LHCN-M2 (cell line): ENCODE measurements at regions not wholly inside any gene's neighbourhood (a gene's known extent, or its start where the extent isn't known, plus 50 kb on each side); places are given as distances from the start of the nearest gene placed in this dataset.
"Not testable (repeated sequence)": the region's sequence is repeated elsewhere in the genome, so short reads cannot be mapped to it uniquely, and the experiment has no call there.

Source experiments
- DNase-seq: peaks from one replicate; pipeline ENCODE4 v3.0.0-alpha.2; 2012; ENCODE audit warnings: low read depth

DNA sequence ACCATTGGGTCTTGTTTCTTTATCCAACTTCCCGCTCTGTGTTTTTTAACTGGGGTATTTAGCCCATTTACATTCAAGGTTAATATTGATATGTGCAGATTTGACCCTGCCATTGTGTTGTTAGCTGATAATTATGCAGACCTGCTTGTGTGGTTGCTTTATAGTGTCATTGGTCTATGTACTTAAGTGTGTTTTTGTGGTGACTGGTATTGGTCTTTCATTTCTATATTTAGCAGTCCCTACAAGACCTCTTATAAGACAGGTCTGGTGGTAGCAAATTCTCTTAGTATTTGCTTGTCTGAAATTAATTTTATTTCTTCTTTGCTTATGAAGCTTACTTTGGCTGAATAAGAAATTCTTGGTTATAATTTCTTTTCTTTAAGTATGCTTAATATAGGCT, 698.1 kb downstream of the DTWD2 start:
- no peak for DNase-seq

DNA sequence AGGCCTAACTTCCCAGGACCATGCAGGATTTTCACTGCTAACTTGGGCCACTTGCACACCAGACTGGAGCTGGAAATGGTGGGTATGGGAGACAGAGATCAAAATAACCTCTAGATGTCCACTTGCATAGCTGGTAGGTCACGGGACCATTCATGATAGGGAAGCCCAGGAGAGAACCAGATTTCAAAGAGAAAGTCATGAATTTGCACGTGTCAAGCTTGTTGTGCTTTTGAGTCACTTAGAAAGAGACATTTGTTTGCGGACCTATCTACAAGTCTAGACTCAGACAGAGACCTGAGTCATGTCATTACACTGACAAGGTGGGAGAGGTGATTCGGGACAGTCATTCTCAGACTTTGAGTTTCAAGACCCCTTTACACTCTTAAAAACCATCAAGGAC, 704.1 kb downstream of the DTWD2 start:
- DNase-seq, result not testable (repeated sequence)

DNA sequence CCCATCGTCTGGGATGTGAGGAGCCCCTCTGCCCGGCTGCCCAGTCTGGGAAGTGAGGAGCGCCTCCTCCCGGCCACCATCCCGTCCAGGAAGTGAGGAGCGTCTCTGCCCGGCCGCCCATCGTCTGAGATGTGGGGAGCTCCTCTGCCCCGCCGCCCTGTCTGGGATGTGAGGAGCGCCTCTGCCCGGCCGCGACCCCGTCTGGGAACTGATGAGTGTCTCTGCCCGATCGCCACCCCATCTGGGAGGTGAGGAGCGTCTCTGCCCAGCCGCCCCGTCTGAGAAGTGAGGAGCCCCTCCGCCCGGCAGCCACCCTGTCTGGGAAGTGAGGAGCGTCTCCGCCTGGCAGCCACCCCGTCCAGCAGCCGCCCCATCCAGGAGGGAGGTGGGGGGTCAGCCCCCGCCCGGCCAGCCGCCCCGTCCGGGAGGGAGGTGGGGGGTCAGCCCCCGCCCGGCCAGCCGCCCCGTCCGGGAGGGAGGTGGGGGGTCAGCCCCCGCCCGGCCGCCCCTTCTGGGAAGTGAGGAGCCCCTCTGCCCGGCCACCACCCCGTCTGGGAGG, 705.8 kb downstream of the DTWD2 start:
- DNase-seq, result not testable (repeated sequence)

DNA sequence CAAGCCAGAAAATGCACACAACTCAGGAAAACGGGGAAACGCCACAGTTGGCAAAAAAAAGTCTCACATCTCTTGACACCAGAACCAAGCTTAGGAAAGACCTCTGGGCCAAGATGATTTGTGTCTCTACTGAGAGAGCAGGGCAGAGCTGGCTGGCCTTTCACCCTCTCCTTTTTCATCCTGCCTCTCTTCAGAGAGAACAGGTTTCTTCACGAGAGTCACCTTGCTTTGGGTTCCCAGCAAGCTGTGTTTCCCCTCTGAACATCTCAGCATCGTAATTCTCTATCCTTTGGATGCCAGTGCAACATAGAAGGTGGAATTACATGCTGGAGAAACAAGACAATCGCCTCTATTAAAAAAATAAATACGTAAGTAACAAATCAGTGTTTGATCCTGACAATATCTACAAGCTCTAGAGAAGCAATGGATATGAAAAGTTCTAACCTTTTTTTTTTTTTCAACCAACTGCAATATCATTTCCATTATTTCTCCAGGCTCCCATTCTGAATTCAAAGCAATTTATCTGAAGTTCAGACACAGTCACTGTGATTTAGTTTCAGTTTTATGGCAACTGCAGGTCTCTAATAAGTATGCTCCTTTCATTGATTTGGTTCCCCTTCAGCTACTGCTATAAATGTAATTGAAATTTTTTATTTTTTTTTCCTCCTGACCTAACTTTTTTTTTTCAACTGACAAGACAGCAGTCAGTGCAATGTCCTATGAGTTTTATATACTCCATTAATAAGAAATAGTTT, 708.6 kb downstream of the DTWD2 start:
- no peak for DNase-seq

DNA sequence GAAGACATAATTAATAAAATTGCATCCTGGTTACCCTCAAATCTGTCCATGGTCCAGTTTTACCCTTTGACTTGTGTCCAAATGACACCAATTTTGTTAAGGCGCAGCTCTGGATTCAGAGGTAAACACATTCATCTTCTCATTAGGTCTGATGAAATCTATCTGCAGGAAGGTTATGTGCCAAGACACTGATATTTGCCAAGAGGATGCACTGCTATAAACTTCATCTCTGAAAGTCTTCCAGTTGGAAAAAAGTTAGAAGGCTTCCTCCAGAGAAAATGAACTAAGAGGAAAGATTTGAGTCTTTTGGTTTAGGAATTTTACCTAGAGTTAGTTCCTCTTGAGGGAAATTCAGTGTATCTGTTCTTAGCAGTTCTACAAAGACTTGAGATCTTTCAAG, 717.8 kb downstream of the DTWD2 start:
- DNase-seq, result no peak

DNA sequence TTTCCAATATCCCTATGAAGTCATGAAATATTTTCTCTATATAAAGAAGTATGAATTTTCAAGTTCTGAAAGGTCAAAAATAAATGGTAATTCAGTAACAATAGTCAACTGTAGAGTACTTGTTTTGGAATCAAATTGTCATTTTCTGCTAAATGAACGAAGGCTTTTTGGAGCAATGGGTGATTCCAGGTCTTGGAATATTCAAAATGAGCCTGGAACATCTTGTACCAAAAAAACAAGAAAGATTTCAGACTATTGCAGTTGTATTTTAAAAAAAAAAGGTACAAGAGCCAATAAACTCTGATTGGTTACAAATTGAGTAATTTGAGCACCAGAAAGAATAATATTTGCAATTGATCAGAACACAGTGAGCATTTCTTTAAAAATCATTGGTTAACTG, 730.1 kb downstream of the DTWD2 start:
- no peak for DNase-seq

DNA sequence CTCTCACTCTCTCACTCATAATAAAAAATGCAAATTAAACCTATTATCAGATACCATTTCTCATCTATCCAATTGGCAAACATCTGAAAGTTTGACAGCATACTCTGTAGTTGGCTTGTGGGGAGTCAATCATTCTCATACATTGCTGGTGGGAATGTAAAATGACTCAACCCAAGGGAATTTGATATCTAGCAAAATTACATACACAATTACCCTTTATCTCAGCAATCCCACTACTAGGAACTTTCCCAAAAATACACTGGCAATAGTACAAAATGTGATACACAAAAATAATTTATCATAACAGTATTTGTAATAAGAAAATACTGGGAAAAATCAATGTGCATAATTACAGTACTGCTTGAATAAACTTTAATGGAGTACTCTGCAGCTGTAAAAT, 731.3 kb downstream of the DTWD2 start:
- DNase-seq, result no peak

DNA sequence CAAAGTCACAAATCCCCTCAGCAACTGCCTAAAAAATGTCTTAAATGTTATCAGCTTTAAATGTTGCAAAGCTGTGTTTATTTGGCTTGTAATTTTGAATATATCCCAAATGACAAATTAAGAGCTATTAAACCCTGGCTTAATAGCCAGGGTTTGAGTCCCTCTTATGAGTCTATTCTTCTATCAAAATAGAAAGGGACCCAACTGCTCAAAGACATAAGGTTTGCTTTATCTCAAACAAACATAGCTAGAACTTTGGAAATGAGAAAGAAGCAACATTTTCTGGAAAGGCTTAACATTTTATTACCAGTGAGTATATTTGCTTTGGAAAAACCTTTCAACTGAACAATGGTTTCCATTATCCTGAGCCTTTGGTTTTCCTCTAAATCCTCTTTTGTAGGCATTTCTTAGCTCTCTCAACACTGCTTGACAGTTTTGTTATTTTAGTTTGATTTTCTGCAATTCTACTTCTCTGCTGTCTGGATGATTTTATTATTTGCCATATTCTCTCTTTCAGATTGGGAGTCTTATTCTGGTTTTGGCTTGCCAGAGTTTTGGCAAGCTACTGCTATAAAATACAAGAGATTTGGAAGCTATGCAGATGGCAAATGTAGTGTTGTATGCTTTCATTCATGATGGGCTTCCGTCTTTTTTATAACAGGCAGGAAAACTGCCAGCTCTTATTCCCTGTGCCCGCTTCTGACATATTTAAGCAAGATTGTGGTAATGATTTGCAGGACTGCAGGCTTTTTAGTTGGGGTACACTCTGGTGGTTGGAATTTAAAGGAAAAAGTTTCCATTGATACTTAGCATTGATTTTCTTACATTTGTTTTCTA, 734.9 kb downstream of the DTWD2 start:
- no peak for DNase-seq

DNA sequence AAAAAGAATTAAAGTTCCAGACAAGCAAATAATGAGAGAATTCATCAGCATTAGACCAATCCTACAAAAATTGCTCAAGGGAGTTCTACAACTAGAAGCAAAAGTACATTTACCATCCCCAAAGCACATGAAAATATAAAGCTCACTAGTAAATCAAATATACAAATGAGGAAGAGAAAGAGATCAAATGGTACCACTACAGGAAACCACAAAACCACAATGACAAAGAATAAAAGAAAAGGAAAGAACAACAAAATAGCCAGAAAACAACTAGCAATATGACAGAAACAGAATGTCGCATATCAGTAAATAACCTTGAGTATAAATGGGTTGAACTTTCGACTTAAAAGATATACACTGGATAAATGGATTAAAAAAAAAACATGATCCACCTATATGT, 739.0 kb downstream of the DTWD2 start:
- DNase-seq, result no peak

DNA sequence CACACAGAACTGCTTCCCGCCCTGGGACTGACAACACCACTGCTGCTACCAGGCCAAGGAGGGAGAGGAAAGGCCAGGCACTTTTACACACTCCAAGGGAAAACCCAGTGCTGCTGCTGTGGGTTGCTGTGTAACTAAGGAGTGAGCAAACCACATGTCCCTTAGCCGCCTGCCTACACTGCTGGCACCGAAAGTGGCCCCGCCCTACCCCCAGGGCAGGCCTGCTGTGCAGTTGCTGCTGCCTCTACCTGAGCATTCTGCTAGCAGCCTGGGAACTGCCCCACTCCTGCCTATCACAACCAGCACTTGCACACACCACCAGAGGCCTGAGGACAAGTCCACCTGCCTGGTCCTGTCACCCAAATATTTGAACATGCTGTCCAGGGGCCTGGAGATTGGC, 740.9 kb downstream of the DTWD2 start:
- no peak for DNase-seq

DNA sequence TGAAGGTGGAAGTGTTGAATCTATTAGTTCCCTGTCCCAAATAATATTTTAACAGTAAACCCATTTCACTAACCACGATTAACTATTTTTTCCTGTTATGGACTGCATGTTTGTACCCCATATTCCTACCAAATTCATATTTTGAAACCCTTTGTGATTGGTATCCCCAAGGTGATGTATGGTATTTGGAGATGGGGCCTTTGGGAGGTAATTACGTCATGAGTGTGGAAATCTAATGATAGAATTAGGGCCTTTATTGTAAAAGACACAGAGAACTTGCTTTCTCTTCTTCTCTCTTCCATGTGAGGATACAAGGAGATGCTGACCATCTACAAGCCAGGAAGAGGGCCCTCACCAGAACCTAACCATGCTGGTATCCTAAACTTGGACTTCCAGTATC, 744.7 kb downstream of the DTWD2 start:
- no peak for DNase-seq

DNA sequence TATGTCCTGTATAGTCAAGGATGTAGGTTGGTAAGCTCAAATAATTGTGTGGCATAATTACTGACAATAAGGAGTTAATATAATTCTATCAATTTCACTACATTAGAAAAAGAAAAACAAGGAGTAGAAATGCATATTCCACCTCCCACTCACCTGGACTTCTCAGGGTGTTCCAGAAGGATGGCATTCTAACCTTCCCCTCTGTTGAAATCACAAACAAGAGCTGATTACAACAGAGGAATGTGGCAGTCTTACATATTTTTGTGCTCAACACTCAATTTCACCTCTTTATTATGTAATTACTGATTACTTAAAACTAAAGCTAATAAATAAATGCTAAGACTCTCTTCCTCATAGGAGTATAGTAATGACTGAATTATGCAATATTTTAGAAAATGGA, 745.3 kb downstream of the DTWD2 start:
- no peak for DNase-seq

DNA sequence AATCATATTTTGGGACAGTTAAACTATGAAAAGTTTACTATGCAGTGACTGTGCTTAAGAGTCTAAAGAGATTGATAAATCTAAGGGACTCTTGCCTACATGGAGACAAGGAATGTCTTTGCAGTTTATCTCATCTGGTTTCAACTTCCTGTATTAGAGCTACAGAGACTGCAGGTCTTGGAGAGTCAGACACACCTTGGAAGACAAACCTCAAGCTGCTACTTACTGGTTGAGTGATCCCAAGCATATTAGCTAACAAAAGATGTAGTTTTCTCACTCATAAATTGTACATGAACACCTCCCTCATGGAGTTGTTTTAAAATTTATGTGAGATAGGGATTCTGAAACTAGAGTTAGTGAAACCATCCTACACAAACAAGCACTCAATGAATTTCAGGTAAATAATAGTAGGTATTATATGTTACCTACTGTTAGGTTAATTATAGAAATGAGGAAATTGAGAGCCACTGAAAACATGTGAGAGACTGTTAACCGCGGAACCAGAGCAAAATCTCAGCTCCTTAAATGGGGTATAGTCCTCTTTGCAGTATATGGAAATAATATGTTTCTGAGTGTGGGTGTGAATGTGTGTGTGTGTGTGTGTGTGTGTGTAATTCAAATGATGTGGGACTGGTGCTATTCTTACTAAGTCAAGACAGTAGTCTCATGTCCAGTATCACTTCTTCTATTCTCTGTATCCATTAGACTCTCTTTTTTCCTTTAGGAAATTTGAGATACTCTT, 752.1 kb downstream of the DTWD2 start:
- DNase-seq, result no peak

DNA sequence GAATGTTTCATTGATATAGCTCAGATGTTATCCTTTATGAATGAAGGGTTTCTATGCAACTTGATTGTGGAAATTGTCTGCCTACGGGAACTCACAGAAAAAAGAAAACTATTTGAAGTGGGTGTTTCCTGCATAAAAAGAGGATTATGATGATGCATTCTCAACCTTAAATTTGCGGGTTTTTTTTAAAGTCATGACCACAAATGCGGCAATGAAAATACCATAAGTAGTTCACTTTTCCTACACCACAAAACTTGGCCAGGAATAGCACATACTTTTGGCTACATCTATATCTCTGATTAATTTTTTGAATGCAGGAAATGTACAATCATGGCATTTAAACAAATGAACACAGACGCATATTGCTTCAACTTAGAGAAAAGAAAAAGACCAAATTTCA, 754.7 kb downstream of the DTWD2 start:
- DNase-seq, result no peak

DNA sequence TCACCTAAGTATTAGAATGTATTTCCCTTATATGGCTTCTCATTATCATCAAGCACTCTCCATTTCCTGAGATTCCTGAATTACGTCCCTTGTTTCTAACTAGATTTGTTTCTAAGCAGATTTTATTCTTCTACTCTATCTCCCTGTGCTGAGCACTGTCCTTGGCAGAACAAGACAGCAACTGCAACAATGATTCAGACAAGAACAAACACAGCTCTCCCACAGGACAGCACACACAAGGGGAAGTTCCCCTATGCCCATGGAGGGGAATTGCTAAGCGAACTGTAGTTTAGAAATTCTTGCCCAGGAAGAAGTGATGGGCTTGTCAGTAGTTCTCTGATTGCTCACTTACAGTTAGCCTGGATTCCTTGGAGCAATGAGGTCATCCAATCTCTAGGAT, 759.9 kb downstream of the DTWD2 start:
- DNase-seq, result no peak

DNA sequence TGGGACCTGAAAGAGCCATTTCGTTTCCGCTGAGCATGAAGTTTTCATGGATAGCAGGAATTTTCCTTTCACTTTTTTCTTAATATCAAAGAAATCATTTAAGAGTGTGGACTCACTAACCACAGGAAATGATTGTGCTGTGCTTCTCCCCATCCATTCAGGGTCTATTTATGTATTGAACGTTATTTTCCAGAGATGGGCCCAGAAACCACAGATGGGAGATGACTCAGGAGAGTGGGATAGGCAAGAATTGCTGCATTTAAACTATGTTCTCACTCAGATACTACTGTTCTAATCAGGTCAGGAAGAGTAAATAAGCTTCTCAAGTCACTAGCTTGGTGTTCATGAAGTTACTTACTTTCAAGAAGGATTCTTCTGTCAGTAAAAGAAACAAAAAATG, 763.8 kb downstream of the DTWD2 start:
- peak; percentile 43 for DNase-seq

DNA sequence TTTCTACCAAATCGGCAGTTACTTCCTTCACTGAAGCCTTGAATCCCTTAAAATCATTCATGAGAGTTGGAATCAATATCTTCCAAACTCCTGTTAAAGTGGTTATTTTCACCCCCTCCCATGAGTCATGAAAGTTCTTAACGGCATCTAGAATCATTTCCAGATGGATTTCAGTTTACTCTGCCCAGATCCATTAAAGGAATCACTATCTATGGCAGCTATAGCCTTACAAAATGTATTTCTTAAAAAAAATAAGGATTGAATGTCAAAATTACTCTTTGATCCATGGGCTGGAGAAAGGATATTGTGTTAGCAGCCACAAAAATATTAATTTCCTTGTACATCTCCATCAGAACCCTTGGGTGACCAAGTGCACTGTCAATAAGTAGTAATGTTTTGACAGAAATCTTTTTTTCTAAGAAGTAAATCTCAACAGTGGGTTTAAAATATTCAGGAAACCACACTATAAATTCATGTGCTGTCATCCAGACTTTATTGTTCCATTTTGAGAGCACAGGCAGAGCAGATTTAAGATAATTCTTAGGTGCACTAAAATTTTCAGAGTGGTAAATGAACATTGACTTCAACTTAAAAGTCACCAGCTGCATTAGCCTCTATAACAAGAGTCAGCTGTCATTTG, 767.7 kb downstream of the DTWD2 start:
- DNase-seq, result no peak

DNA sequence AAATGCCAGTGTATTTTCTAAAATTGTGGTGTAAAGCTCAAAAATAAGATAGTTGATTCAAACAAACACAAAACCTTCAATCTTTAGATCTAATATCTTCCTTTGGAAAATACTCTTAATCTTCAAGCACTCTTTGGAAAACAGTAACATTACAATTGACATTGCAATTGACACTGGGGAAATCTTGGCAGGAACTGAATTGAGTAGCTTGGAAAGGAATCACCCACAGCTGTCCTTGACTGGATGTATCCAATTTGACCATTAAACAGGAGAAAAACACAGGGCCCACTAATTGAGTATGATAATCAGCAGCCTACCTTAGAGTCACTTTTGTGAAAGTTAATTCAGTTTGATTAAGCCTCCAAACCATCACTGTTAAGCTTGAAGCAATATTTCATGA, 776.7 kb downstream of the DTWD2 start:
- no peak for DNase-seq

DNA sequence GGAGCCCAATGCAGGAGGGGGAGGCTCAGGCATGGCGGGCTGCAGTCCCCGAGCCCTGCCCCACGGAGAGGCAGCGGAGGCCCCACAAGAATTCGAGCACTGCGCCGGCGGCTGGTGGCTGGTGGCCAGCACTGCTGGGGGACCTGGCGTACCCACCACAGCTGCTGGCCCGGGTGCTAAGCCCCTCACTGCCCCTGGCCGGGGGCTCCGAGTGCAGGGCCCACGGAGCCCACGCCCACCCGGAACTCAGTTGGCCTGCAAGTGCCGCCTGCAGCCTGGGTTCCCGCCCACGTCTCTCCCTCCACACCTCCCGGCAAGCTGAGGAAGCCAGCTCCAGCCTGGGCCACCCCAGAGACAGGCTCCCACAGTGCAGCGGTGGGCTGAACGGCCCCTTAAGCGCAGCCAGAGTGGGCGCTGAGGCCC, 780.3 kb downstream of the DTWD2 start:
- no peak for DNase-seq

DNA sequence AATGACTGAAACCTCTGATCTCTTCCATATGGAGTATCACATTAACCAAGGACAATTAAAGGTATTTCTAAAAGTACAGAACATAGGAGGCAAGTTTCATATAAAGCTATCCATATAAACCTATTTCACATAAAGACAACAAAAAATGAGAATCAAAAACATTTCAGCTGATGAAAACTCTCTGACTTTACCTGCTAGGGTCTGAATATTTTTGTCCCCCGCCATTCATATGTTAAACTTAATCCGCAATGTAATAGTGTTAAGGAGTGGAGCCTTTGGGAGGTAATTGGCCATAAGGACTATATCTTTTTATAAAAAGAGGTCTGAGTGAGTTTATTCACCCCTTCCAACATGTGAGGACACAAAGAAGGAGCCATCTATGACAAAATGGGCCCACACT, 788.5 kb downstream of the DTWD2 start:
- no peak for DNase-seq

DNA sequence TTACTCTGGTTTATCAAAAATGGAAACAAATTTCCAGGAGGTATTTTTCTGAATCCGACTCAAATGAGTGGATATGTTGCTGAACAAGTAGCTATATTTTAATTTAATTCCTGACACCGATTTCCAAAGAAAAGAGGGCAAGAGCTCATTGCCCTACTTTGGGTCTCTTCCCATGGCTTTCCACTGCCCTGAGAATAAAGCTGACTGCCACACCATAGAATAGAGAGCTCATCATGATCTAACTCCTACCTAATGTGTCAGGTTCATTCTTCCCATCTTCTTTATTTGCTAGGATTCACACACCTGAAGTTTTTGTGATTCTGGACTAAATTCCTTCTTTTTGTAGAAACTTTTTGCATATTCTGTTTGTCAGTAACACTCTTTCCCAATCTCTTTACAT, 792.1 kb downstream of the DTWD2 start:
- DNase-seq, result no peak

DNA sequence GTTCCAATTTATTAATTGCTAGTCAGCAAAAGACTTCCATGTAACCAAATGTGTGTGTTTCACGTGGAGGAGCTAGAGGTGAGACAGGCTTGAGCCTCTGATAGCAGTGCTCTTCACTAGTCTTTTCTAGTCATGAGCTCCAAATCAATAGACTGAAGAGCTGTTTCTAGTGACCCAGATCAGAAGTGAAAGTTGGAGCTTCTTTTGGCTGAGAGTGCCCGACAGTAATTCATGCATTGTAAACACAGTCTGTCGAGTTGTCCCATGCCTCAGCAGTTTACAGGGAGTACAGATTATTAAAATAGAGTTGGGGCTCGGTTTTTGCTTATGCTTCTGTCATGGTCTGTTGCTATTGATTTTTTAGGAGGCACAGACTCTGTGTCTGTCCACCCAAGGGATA, 793.1 kb downstream of the DTWD2 start:
- no peak for DNase-seq
